DMS53 (cell line): ENCODE measurements at regions not wholly inside any gene's neighbourhood (a gene's known extent, or its start where the extent isn't known, plus 50 kb on each side); places are given as distances from the start of the nearest gene placed in this dataset.

Experiments used
- DNase-seq: peaks from one replicate; lab custom pipeline; 2025; lab: John Stamatoyannopoulos, UW

DNA sequence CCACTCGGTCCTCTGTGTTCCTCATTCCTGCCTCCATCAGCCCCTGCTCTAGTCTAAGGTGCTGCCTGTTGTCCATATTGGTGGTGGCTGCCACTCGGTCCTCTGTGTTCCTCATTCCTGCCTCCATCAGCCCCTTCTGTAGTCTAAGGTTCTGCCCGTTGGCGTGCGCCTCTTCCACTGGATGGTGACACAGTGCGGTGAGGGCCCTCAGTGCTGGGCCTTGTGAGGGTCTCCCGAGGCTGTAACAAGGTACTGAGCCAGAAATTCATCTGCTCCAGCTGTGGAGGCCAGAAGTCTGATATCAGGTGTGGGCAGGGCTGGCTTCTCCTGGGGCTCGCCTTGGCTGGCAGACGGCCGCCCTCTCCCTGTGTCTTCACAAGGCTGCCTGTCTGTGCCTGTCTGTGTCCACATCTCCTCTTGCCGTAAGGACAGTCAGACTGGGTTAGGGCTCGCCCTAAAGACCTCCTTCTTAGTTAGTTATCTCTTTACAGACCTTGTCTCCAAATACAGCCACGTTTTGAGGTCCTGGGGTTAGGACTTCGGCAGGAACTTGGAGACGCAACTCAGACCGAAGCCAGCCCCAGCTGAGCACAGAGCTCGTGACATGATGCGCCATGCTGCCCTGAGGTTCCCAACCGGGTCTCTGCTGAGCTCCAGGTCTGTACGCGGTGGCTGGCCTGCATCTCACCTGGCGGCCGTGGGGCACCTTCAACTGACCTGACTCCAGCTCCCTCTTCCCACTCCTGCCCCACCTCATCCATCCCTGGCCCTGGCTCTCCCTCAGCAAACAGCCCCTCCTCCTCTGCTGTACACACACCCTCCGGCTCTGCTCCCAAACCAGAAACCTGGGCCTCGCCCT, 181.4 kb upstream of the SHH start:
- DNase-seq = no peak

- DNase-seq = no peak
These were observed 180.7 kb upstream of the SHH start for GRCh38 chr7:155992974-155993373.

DNA sequence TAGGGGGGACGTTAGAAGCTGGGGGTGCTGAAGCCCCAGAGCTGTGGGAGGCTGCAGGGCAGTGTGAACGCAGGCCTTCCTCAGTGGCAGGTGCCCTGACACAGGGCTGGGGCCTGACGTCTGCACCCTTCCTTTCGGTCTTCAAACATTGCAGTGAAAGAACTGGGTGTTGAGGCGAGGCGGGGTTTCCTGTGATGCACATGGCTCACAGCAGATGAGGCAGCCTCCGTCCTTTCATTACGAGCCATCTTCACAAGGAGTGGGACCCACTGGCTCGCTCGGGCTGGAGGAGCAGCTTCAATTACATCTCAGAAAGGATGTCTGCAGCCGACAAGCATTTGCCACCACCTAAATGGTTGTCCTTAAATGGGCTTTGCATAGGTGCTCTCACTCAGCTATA, 180.3 kb upstream of the SHH start:
- no peak for DNase-seq

DNA sequence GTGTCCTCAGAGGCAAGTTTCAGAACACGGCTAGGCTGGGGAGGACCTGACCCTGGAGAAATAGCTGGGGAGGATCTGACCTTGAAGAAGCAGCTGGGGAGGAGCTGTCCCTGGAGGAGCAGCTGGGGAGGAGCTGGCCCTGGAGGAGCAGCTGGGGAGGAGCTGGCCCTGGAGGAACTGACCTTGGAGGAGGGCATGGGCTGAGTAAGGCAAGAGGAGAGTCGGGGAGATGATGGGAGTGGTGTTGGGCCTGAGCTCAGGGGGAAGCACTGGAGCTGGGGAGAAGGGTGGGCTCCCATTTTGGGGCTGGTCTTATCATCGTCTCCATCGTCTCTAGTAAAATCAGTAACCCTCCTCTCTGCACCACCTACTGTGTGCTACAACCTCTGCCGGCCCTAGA, 179.8 kb upstream of the SHH start:
- no peak for DNase-seq

DNA sequence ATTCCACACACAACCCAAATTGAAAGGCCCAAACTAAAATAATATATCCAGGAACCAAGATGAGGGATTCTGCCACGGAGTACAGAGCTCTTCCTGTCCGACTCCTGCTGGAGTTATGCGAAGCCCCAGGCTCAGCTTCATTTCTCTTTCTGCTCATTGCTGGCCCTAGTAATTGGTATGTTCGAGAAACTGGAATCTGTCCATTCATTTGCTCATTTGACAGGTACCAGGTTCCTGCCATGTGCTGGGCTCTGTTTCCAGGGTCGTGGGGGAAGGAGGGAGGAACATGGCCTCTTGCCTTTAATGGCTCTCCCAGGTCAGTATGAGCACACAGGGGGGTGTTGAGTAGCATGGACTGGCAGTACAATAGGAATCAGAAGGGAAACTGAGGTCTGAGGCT, 179.2 kb upstream of the SHH start:
- no peak for DNase-seq

DNA sequence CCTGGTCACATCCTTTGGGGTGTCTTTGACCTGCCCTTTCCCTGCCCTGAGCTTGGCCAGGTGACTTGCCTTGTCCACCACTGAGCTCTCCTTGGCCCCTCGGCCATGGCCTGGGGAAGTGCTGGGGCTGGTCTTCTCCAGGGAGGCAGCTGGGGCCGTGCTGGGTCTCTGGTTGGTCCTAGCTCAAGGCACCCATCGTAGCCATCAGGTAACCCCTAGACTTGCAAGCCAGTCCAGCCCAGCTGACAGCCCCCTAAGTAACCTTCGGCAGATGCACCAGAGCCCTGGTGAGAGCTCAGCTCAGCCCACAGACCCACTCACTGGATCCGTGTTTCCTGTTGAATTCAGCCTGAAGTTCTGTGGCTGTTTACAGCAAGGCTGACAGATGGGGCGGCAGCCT, 176.2 kb upstream of the SHH start:
- no peak for DNase-seq

DNA sequence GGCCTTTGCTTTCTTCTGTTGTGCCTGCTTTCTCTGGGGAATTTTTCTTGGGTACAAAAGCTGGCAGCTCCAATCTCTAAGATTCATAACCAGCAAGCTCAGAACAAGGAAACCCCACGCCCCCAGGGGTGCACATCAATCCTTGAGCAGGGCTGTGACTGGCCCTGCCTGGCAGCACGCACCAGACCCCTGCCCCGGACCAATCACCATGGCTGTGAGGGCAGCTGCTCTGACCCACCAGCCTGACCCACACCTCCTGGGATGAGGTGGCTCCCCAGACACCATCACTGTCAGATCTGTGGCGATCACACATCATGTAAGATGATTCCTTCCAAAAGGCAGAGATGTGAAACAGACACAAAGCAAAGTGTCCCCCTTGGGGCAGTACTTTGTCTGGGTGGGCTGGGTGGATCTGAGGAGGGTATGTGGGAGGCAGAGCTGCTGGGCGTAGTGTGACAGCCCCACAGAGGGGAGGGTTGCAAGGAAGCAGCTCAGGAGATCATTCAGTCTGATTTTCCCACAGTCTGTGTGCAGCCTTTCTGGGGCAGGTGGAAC, 175.5 kb upstream of the SHH start:
- DNase-seq = no peak

DNA sequence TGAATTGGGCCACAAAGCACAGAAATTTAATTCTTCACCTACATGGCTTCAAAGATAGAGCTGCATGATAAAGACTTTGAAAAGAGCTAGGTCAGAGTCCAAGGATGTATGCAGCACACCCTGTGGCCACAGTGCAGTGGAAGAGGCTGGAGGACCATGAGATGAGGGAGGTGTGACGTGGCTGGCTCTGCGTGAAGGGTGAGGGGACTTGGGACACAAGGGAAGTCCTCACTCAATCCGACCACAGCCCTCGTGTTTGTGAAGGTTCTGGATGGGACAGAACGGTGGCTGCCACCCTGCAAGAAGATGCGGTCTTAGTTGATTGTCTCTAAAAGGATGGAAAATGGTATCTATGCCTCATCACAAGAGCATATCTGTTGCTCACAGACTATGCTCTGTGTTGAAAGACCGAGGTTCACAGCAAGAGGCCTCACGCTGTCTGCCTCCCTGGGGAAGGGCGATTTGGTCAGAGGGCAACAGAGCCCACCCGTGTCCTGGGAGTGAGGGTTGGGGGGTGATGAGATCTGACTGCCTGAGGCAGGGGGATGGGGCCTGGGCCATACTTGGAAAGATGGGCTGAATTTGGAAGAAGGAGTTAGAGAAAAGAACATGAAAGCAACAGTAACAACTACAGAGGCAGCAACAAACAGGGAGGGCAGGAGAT, 174.4 kb upstream of the SHH start:
- no peak for DNase-seq

GRCh38 chr7:155985518-155986250, 173.4 kb upstream of the SHH start:
- DNase-seq = no peak

DNA sequence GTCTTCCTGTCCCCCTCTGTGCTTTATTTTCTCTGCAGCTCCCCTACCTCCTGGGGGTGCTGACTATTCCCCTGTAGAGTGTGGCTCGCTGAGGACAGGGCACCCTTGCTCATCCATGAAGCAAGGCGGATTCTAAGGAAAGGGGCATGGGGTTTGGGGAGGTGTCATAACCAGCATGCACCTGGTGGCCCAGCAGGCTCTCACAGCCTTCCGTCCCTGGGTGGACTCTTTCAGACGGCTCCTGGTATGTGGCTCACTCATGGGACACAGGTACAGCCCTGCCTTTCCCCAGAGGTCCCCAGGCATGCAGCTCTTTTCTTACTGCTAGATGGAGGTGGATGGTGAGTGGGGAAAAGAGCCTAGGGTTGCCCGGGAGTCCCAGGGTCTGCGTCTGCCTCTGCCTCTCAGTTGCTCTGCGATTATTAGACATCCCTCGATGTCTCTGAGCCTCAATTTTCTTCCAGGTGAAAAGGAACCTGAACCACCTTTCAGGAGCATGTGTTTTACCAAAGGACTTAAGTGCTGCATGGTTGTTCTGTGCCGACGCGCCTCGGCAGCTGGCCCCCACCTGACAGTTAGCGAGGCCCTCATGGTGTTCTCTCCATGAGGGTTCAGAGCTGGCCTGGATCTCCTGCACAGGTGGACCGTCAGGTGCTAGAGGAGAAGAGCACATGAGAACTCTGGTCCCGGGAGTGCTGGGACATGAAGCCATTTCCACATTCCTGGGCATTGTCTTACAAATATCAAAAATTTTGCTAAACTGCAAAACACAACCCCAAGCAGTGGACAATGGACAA, 172.5 kb upstream of the SHH start:
- no peak for DNase-seq

DNA sequence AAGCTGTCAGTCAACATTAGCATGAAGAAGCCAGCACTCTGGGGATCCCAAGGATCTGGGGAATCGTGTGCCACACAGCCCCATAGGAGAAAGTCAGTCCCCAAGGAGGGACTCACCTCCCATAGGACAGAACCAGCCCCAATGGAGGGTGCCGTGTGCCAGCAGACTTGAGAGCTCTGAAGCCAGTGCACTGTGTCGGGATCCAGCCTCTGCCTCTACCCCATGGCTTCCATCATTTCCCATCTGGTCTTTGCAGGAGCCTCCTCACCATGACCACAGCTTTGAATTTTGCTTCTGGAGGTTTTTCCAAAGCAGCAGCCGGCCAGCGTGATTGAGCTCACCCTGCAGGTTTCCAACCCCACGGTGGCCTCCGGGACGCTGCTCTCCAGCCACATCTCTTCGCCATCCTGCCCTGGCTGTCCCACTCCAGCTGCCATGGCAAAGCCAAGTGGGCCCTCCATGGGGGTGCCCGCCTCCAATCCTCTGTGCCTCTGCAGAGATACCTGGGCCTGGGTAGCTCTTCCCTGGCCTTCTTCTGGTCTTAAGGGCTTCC, 171.8 kb upstream of the SHH start:
- DNase-seq = no peak

DNA sequence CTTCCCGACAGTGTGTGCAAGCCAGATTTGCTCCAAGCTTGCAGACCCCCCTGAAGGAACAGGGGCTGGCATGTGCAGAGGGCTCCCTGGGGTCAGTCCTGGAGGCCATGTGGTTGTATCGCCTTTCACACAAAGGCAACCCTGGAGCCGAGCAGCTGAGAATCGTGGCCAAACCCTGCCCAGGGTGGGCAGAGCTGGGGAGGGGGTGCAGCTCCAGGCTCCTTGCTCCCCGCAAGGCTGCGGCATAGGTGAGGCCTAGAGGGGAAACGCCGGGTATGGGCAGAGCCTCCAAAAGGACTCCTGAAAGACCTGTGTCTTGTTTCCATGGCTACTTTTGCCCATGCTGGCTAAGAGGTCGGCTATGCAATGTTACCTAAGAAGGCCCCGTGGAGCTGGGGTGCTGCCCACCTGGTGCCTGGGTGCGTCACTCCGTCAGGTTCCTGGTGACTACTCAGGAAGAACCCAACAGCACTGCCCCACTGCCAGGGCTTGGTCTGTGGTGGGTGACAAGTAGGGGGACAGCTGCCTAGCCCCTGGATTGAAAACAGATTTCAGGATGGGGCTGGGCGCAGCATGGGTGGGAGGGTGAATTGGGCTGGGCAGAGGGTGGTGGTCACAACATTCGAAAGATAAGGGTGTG, 171.0 kb upstream of the SHH start:
- DNase-seq = no peak

DNA sequence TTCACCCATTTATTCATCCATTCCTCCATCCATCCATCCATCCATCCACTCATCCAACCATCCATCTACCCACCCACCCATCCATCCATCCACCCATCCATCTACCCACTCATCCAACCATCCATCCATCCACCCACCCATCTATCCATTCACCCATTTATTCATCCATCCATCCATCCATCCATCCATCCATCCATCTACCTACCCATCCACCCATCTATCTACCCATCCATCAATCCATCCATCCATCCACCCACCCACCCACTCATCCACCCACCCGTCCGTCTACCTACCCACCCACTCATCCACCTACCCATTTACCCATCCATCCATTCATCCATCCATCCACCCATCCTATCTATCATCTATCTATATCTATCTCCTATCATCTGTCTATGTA, 169.4 kb upstream of the SHH start:
- DNase-seq = no peak

DNA sequence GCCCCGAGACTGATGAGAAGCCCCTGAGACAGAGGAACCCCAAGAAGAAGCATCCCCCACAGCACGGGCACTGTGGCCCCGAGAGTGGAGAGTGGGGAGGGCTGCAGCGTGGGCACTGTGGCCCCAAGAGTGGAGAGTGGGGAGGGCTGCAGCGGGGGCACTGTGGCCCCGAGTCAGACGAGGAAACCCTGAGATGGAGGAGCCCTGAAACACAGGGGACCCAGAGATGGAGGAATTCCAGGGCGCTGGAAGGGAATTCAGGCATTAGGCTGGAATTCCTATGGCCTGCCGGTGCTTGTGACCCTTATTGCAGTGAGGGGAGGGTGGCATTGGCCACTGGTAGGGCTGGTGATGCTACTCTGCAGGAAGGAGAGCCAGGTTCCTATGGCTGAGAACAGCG, 168.6 kb upstream of the SHH start:
- no peak for DNase-seq

DNA sequence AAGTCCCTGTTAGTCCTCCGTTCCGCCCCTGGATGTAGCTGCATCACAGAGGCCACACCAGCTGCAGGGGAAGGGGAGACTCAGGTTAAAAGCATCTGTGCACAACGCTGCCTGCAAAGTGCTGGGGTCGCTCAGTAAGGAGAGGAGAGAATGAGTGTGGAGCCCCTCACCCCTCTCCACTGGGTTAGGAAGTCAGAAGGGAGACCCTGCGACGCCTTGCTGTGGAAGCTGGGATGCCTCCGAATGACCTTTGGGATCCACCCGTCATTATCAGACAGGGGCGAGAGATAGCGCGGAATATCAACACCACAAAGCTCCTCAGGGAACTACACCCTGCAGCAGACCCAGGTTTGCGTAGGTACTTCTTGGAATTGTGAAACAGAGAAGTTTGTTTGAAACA, 167.7 kb upstream of the SHH start:
- DNase-seq = no peak

DNA sequence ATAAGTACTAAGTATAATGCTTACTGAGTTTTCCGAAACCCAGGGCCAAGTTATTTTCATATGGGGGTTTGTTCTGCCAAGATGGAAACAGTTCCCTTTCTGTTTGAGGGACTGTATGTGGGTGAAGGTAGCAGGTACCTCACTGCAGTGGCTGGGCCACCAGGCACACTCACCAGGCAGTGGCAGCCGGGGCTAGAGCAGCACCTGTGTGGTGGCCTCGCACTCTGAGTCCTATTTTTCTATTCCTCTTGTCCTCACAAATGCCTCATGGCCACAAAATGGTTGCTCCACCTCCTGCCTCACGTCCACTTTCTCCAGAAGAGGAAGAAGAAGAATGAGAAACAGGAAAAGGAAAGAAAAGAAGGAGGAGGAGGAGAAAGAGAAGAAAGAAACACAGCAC, 167.3 kb upstream of the SHH start:
- no peak for DNase-seq

DNA sequence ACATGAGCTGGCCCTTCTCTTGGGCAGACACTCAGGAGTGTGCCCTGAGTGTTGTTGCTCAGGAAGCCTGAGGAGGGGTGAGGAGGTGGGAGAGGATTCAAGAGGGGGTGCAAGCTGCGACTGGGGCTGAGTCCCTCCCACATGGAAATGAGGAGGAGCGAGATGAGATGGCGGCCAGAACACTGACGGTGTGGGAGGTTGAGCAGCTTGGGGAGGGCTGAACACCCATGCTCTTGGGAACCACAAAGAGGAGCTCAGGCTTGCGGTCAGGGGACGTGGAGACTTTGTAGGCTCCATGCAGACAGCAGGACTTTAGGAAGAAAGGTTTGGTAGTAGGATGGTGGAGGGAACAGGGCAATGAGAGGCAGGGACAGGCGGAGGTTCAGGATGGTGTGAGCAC, 163.2 kb upstream of the SHH start:
- DNase-seq = no peak

DNA sequence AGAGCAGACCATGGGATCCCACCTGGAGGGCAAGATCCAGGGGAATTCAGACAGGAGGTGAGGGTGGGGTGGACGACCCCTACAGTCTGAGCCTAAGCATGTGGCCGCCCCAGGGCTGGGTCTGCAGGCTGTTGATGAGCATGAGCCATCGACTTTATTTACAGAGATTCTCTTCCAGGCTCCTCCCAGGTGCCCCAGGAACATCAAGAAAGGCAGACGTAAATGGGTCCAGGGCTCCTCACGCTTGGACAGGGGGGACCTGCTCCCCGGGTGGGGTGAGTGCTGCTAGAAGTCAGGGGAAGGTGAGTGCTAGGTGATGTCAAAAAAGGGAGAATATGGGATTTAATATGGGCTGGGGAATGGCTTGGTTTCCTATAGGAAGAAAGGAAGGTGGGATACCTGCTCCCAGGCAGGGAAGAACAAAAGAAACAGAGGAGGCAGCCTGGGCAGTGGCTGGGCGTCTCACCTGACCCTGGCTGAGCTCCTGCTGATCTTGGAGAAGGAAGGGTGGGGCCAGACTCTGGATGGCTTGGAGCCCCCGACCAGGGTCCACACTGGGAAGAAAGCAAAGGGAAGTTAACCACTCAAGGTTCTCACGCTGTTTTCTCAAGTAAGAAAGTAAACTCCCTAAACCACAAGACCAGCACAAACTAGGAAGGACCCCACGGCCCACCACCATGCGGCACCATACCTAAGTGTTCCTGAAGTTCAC, 162.1 kb upstream of the SHH start:
- no peak for DNase-seq

- no peak for DNase-seq
These were observed 161.3 kb upstream of the SHH start for GRCh38 chr7:155973451-155973997.
